IMR-90 (cell line): ENCODE measurements at regions not wholly inside any gene's neighbourhood (a gene's known extent, or its start where the extent isn't known, plus 50 kb on each side); places are given as distances from the start of the nearest gene placed in this dataset.

Source experiments
- ATAC-seq: fragments of 200-7000 bp; cut with Tn5 transposase; 2 replicates; pipeline ENCODE4 v1.9.1; 2020; ENCODE audit warnings: low read depth, mild to moderate bottlenecking, moderate library complexity
- BruUV-seq: library from RNA; stranded (reverse); fragments of 400-500 nt; replicated peaks from 2 replicates; lab custom pipeline; 2021; lab: Mats Ljungman, UMichigan
- CTCF ChIA-PET: fragments of 300-600 bp; formaldehyde crosslinking; extraction: SDS; loops from one replicate; lab custom pipeline; 2021; ENCODE audit warnings: antibody characterized with exemption; lab: Yijun Ruan, JAX
- POLR2A ChIA-PET: fragments of 300-600 bp; sonication (Branson Sonifier 250); formaldehyde crosslinking; loops from one replicate; lab custom pipeline; 2022; ENCODE audit warnings: antibody characterized with exemption; ENCODE audit not compliant: unreplicated experiment; lab: Charles Lee
- DNase-seq: peaks from one replicate; pipeline ENCODE4 v3.0.0; 2013
- H2AFZ ChIP-seq: replicated peaks from 2 replicates; pipeline ENCODE3; 2013; ENCODE audit warnings: low read length, mild to moderate bottlenecking; ENCODE audit not compliant: poor library complexity
- H2AK5ac ChIP-seq: 2 replicates; pipeline ENCODE4 v1.6.1; 2013; ENCODE audit warnings: low read depth, low read length, inconsistent platforms
- H2AK9ac ChIP-seq: replicated peaks from 2 replicates; pipeline ENCODE3; 2013; ENCODE audit warnings: mild to moderate bottlenecking, low read depth, low read length, moderate library complexity; ENCODE audit not compliant: poor library complexity
- H2BK120ac ChIP-seq: 2 replicates; pipeline ENCODE4 v1.6.1; 2013; ENCODE audit warnings: low read depth, low read length, inconsistent platforms
- H2BK15ac ChIP-seq: 3 replicates; pipeline ENCODE4 v1.6.1; 2013; ENCODE audit warnings: low read depth, low read length, inconsistent platforms
- H2BK20ac ChIP-seq: 2 replicates; pipeline ENCODE4 v1.6.1; 2013; ENCODE audit warnings: low read depth, mild to moderate bottlenecking, inconsistent platforms, low read length, moderate library complexity
- H2BK5ac ChIP-seq: 2 replicates; pipeline ENCODE4 v1.6.1; 2013; ENCODE audit warnings: mild to moderate bottlenecking, low read depth, low read length, inconsistent platforms; ENCODE audit not compliant: poor library complexity, severe bottlenecking
- H3K14ac ChIP-seq: replicated peaks from 2 replicates; pipeline ENCODE4 v1.6.1; 2013; ENCODE audit warnings: low read depth, low read length, inconsistent platforms
- H3K18ac ChIP-seq: 2 replicates; pipeline ENCODE4 v1.6.1; 2013; ENCODE audit warnings: low read depth, low read length, control low read depth
- H3K23ac ChIP-seq: 2 replicates; pipeline ENCODE4 v1.6.1; 2013; ENCODE audit warnings: low read depth, low read length, inconsistent platforms
- H3K27ac ChIP-seq: 2 replicates; pipeline ENCODE4 v1.5.1; 2013; ENCODE audit warnings: mild to moderate bottlenecking, control low read depth, low read length; ENCODE audit not compliant: insufficient read depth
- H3K27me3 ChIP-seq: 2 replicates; pipeline ENCODE4 v1.6.1; 2013; ENCODE audit warnings: low read length; ENCODE audit not compliant: control insufficient read depth, insufficient read depth
- H3K36me3 ChIP-seq: 2 replicates; pipeline ENCODE4 v1.6.1; 2013; ENCODE audit warnings: low read length, mixed read lengths; ENCODE audit not compliant: control insufficient read depth, insufficient read depth
- H3K4ac ChIP-seq: 2 replicates; pipeline ENCODE4 v1.6.1; 2013; ENCODE audit warnings: low read depth, low read length, inconsistent platforms
- H3K4me1 ChIP-seq: 2 replicates; pipeline ENCODE4 v1.6.1; 2013; ENCODE audit warnings: low read length, mixed read lengths; ENCODE audit not compliant: control insufficient read depth, insufficient read depth
- H3K4me2 ChIP-seq: 2 replicates; pipeline ENCODE4 v1.6.1; 2013; ENCODE audit warnings: low read depth, mild to moderate bottlenecking, control low read depth, low read length, moderate library complexity
- H3K4me3 ChIP-seq: 2 replicates; pipeline ENCODE4 v1.5.1; 2013; ENCODE audit warnings: low read depth, mild to moderate bottlenecking, control low read depth, low read length, moderate library complexity; ENCODE audit not compliant: insufficient read depth
- H3K56ac ChIP-seq: 2 replicates; pipeline ENCODE4 v1.6.1; 2013; ENCODE audit warnings: low read length, inconsistent platforms; ENCODE audit not compliant: insufficient read depth; ENCODE audit errors: extremely low read depth
- H3K79me1 ChIP-seq, 2 experiments: 2 replicates each; pipeline ENCODE4 v1.6.1; 2013; ENCODE audit warnings: low read length in 2 of 2, inconsistent platforms in 1 of 2, low read depth in 1 of 2
- H3K9ac ChIP-seq: 2 replicates; pipeline ENCODE4 v1.6.1; 2013; ENCODE audit warnings: low read depth, low read length, control low read depth
- H3K9me1 ChIP-seq: 2 replicates; pipeline ENCODE4 v1.6.1; 2013; ENCODE audit warnings: low read length, inconsistent platforms; ENCODE audit not compliant: insufficient read depth
- H3K9me3 ChIP-seq: 2 replicates; pipeline ENCODE4 v1.6.1; 2013; ENCODE audit warnings: low read length; ENCODE audit not compliant: control insufficient read depth, insufficient read depth
- H4K20me1 ChIP-seq: 2 replicates; pipeline ENCODE4 v1.6.1; 2013; ENCODE audit warnings: low read length, inconsistent platforms; ENCODE audit not compliant: insufficient read depth
- H4K5ac ChIP-seq: 2 replicates; pipeline ENCODE4 v1.6.1; 2013; ENCODE audit warnings: mild to moderate bottlenecking, low read depth, low read length, control low read depth
- H4K8ac ChIP-seq, 2 experiments: 2 replicates each; pipeline ENCODE4 v1.6.1; 2013; ENCODE audit warnings: low read depth in 2 of 2, low read length in 2 of 2, control low read depth in 1 of 2, inconsistent platforms in 1 of 2
- H4K91ac ChIP-seq: 2 replicates; pipeline ENCODE4 v1.6.1; 2013; ENCODE audit warnings: low read depth, low read length, inconsistent platforms; ENCODE audit not compliant: insufficient read depth
- BHLHE40 ChIP-seq: fragments of 150-350 bp; IDR thresholded peaks from 2 replicates; pipeline ENCODE4 v1.6.1; 2016; ENCODE audit warnings: mild to moderate bottlenecking, low read depth, low read length
- CEBPB ChIP-seq: IDR thresholded peaks from 2 replicates; pipeline ENCODE4 v1.6.1; 2012; ENCODE audit warnings: low read depth, low read length, improper control_type of control experiment
- CHD1 ChIP-seq: IDR thresholded peaks from 2 replicates; pipeline ENCODE4 v1.6.1; 2012; ENCODE audit warnings: low read depth, low read length, improper control_type of control experiment
- CTCF ChIP-seq: conservative IDR thresholded peaks from 2 replicates; pipeline ENCODE4 v1.5.1; 2012; ENCODE audit warnings: mild to moderate bottlenecking, low read depth, low read length, improper control_type of control experiment
- ELK1 ChIP-seq: fragments of 150-350 bp; IDR thresholded peaks from 2 replicates; pipeline ENCODE4 v1.6.1; 2016; ENCODE audit warnings: low read depth, mild to moderate bottlenecking, low read length, moderate library complexity, borderline replicate concordance
- FOS ChIP-seq: fragments of 150-350 bp; IDR thresholded peaks from 2 replicates; pipeline ENCODE4 v1.6.1; 2016; ENCODE audit warnings: low read depth, low read length
- MXI1 ChIP-seq: IDR thresholded peaks from 2 replicates; pipeline ENCODE4 v1.6.1; 2012; ENCODE audit warnings: low read depth, mild to moderate bottlenecking, low read length, moderate library complexity, borderline replicate concordance
- POLR2A ChIP-seq: IDR thresholded peaks from 2 replicates; pipeline ENCODE4 v1.6.1; 2012; ENCODE audit warnings: mild to moderate bottlenecking, low read depth, low read length
- RAD21 ChIP-seq: IDR thresholded peaks from 2 replicates; pipeline ENCODE4 v1.6.1; 2012; ENCODE audit warnings: low read length, improper control_type of control experiment
- RCOR1 ChIP-seq: IDR thresholded peaks from 2 replicates; pipeline ENCODE4 v1.6.1; 2012; ENCODE audit warnings: mild to moderate bottlenecking, low read length, improper control_type of control experiment; ENCODE audit not compliant: insufficient replicate concordance
- RFX5 ChIP-seq: IDR thresholded peaks from 2 replicates; pipeline ENCODE4 v1.8.0; 2012; ENCODE audit warnings: low read depth, mild to moderate bottlenecking, low read length, moderate library complexity
- USF2 ChIP-seq: fragments of 150-350 bp; IDR thresholded peaks from 2 replicates; pipeline ENCODE4 v1.6.1; 2017; ENCODE audit warnings: mild to moderate bottlenecking, antibody characterized with exemption, low read length, low read depth
- WGBS, 2 experiments: methylation state at CpG; one replicate each; pipeline versions ENCODE4 v1.1.5 to v1.1.7; 2013; ENCODE audit warnings: missing lambda C conversion rate in 2 of 2; ENCODE audit not compliant: insufficient read length in 1 of 2; ENCODE audit errors: extremely low coverage in 2 of 2; 5-methylcytosine and 5-hydroxymethylcytosine counted together
- dilution Hi-C: fragments of 300-500 bp; cut with HindIII; formaldehyde crosslinking; loops from one replicate; pipeline ENCODE4 v1.14.3; 2018; ENCODE audit warnings: low sequenced_read_pairs; ENCODE audit not compliant: unreplicated experiment
- in situ Hi-C: fragments of 300-500 bp; cut with MboI; formaldehyde crosslinking; loops from 3 replicates; pipeline ENCODE4 v1.14.3; 2019; ENCODE audit warnings: low sequenced_read_pairs, inconsistent platforms, mixed read lengths
- intact Hi-C: fragments of 100-400 bp; cut with micrococcal nuclease; formaldehyde crosslinking; loops from 2 replicates; pipeline ENCODE4 v1.10.0; 2022

GRCh38 chr6:111958534-111958933, 85.3 kb upstream of the FYN start:
- ChIA-PET CTCF (interaction anchor here (0.9 to 1.1 kb wide), 2 partner anchors 11 to 35 kb away, joined by 3 read pairs; no protein-coding TSS in a partner anchor), POLR2A (interaction anchor here (0.6 to 1.1 kb wide), 2 partner anchors 15 to 107 kb away, joined by 3 read pairs; no protein-coding TSS in a partner anchor)
- Histone ChIP-seq H3K9me3 (no peaks in the 10 kb centered on the region), H4K5ac (no peak overlapping the region), H2AFZ (no peak overlapping the region), H2AK9ac (no peak overlapping the region), H4K8ac (no peak overlapping the region), H3K9ac (no peak overlapping the region), H3K14ac (no peak overlapping the region), H4K91ac (no peak overlapping the region), H3K23ac (no peak overlapping the region), H2AK5ac (no peak overlapping the region), H3K4ac (no peak overlapping the region), H3K4me3 (no peak overlapping the region), H3K79me1 (no peaks in the 10 kb centered on the region), H3K4me1 (peaks cover 3% of the 10 kb centered on the region; the same call in 1 of the 2 replicates), H2BK120ac (no peak overlapping the region), H3K36me3 (no peaks in the 10 kb centered on the region), H3K27me3 (peaks cover 18% of the 10 kb centered on the region), H4K20me1 (no peaks in the 10 kb centered on the region), H3K4me2 (no peak overlapping the region), H2BK15ac (no peak overlapping the region), H3K9me1 (no peaks in the 10 kb centered on the region), H2BK5ac (no peak overlapping the region), H3K18ac (no peak overlapping the region), H3K27ac (no peak overlapping the region), H3K56ac (no peak overlapping the region), H2BK20ac (no peak overlapping the region)
- BruUV-seq, result no TSS peak
- no peak for TF ChIP-seq RFX5
- TF ChIP-seq RCOR1, result no peak
- TF ChIP-seq ELK1, result no peak
- no peak for TF ChIP-seq CHD1
- no peak for TF ChIP-seq CTCF
- no peak for TF ChIP-seq POLR2A
- TF ChIP-seq CEBPB, result no peak
- TF ChIP-seq FOS, result no peak
- TF ChIP-seq RAD21, result no peak
- no peak for TF ChIP-seq MXI1
- no peak for TF ChIP-seq USF2
- TF ChIP-seq BHLHE40, result no peak
- no CpG with 5 or more reads among the region's 4 CpGs for WGBS, 2 experiments
- in situ Hi-C loops (no loop called here), dilution Hi-C loops (no loop called here), intact Hi-C loops (no loop called here)
- no peak for DNase-seq
- ATAC-seq, result no peak
